Thoracic aorta (tissue), 2 donors: ENCODE measurements at regions not wholly inside any gene's neighbourhood (a gene's known extent, or its start where the extent isn't known, plus 50 kb on each side); places are given as distances from the start of the nearest gene placed in this dataset.

Experiments used
- ATAC-seq: fragments of 150-250 bp; one replicate; pipeline ENCODE4 v1.8.0; 2017; ENCODE audit warnings: low read depth; ENCODE audit not compliant: insufficient number of reproducible peaks, low FRiP score
- DNase-seq: peaks from one replicate; pipeline ENCODE4 v3.0.0-alpha.2; 2020; ENCODE audit warnings: low spot score
- H3K27ac ChIP-seq, 2 donors: fragments of 200-600 bp; sonication (generic); 1 replicate in 1 of 2; 2 replicates in 1 of 2; pipeline ENCODE4 v1.5.1; 2016; ENCODE audit warnings: mild to moderate bottlenecking in 2 of 2, moderate library complexity in 2 of 2
- H3K27me3 ChIP-seq: fragments of 200-600 bp; sonication (generic); replicated peaks from 2 replicates; pipeline ENCODE4 v1.6.0; 2016; ENCODE audit warnings: mild to moderate bottlenecking; ENCODE audit not compliant: insufficient read depth
- H3K36me3 ChIP-seq: fragments of 200-600 bp; sonication (generic); one replicate; pipeline ENCODE4 v1.5.1; 2016
- H3K4me1 ChIP-seq, 2 donors: fragments of 200-600 bp; sonication (generic); 1 replicate in 1 of 2; 2 replicates in 1 of 2; pipeline versions ENCODE4 v1.5.1 to v1.6.0; 2016; ENCODE audit warnings: low read depth in 2 of 2, mild to moderate bottlenecking in 1 of 2; ENCODE audit not compliant: control insufficient read depth in 1 of 2
- H3K4me3 ChIP-seq: fragments of 200-600 bp; sonication (generic); 2 replicates; pipeline ENCODE4 v1.5.1; 2016; ENCODE audit warnings: mild to moderate bottlenecking
- H3K9me3 ChIP-seq: fragments of 200-600 bp; sonication (generic); 2 replicates; pipeline ENCODE4 v1.5.1; 2016
- TF ChIP-seq, protein P1 (sequence below): fragments of 200-600 bp; sonication (generic); IDR thresholded peaks from one replicate; pipeline ENCODE4 v1.5.1; 2019; ENCODE audit warnings: antibody characterized with exemption

DNA sequence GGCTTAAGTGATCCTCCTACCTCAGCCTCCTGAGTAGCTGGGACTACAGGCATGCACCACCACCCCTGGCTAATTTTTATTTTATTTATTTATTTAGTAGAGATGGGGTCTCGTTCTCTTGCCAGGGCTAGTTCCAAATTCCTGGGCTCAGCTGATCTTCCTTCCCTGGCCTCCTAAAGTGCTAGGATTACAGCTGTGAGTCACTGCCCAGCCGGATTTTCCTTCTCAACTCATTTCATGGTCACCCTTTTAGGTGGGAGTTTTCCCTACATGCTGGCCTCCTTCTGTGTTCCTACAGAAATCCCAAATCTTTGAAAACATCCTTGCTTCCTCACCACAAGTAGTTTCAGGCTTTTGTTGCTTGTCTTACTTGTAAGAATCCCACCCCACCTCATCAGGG, 102.1 kb upstream of the SIAH1 start:
- no peak for DNase-seq
- no peaks in the 10 kb centered on the region for H3K27me3 ChIP-seq

DNA sequence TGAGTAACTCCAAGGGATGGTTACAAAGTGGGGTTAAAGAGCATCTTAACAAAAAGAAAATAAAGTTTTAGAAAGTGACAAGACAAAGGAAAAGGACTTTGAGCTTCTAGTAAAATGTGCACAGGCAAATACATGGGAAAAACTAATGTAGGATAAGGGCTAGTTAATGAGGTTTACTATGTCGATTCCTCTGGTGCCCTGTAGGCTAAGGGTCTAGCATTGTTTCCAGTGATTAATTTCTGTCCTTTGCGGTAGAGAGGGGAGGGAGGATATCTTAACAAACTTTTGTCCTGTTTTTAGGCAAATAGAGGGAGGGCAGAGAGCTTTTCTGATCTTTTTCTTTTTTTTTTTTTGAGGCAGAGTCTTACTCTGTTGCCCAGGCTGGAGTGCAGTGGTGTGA, 96.6 kb upstream of the SIAH1 start:
- DNase-seq: no peak
- TF ChIP-seq, protein P1, sequence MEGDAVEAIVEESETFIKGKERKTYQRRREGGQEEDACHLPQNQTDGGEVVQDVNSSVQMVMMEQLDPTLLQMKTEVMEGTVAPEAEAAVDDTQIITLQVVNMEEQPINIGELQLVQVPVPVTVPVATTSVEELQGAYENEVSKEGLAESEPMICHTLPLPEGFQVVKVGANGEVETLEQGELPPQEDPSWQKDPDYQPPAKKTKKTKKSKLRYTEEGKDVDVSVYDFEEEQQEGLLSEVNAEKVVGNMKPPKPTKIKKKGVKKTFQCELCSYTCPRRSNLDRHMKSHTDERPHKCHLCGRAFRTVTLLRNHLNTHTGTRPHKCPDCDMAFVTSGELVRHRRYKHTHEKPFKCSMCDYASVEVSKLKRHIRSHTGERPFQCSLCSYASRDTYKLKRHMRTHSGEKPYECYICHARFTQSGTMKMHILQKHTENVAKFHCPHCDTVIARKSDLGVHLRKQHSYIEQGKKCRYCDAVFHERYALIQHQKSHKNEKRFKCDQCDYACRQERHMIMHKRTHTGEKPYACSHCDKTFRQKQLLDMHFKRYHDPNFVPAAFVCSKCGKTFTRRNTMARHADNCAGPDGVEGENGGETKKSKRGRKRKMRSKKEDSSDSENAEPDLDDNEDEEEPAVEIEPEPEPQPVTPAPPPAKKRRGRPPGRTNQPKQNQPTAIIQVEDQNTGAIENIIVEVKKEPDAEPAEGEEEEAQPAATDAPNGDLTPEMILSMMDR: no peak
- Histone ChIP-seq H3K9me3 (no peaks in the 10 kb centered on the region), H3K27me3 (no peaks in the 10 kb centered on the region), H3K4me1 (peaks cover 3 to 5% of the 10 kb centered on the region in 2 donors), H3K4me3 (no peak overlapping the region), H3K36me3 (no peaks in the 10 kb centered on the region), H3K27ac (no peak overlapping the region)
- ATAC-seq: no peak

More for the DNA sequence above, 102.1 kb upstream of the SIAH1 start:
- TF ChIP-seq, protein P1: no peak
- H3K4me1 ChIP-seq: peaks cover 10 to 15% of the 10 kb centered on the region in 2 donors
- no peaks in the 10 kb centered on the region for H3K9me3 ChIP-seq
- no peak for ATAC-seq
- no peak overlapping the region for H3K4me3 ChIP-seq
- no peak overlapping the region for H3K27ac ChIP-seq
- no peaks in the 10 kb centered on the region for H3K36me3 ChIP-seq

DNA sequence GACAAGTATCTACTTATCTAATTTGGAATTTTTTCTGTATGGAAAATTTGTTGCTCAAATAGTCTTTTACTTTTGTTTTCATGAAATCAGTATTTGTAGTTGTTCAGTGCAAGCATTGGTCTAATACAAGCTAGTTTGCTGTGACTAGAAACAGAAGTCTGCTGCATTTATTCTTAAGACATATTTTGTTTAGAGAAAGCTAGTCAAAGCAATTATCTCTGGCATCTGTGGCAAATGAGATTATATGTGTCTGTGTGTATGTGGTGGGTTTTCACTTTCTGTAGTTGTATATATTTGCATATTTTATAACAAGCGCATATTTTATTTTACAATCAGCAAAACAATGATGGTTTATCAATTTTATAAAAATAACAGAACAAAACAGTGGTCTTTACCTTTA, 96.0 kb upstream of the SIAH1 start:
- ATAC-seq (no peak), DNase-seq (no peak)
- Histone ChIP-seq H3K27me3 (no peaks in the 10 kb centered on the region), H3K4me3 (no peak overlapping the region), H3K9me3 (no peaks in the 10 kb centered on the region), H3K36me3 (no peaks in the 10 kb centered on the region), H3K27ac (no peak overlapping the region), H3K4me1 (peaks cover 3 to 5% of the 10 kb centered on the region in 2 donors)
- TF ChIP-seq, protein P1: no peak

DNA sequence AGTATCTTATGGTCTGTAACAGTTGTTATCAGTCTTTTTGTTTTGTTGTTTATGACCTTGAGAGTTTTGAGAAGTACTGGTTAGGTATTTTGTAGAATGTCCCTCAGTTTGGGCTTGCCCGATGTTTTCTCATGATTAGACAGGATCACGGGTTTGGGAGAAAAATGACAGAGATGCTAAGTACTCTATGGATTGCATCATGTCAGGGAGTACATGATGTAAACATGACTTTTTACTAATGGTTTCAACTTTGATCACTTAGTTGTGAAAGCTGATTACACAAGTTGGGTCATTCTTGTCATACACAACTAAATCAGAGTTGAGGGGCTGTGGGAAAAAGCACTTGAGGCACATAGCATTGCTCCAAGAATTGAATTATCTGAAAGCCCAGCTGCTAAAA, 94.7 kb upstream of the SIAH1 start:
- TF ChIP-seq, protein P1: no peak
- Histone ChIP-seq H3K27me3 (no peaks in the 10 kb centered on the region), H3K27ac (no peak overlapping the region), H3K9me3 (no peaks in the 10 kb centered on the region), H3K36me3 (no peaks in the 10 kb centered on the region), H3K4me3 (no peak overlapping the region), H3K4me1 (peaks cover 3 to 5% of the 10 kb centered on the region in 2 donors)
- ATAC-seq (no peak), DNase-seq (no peak)

DNA sequence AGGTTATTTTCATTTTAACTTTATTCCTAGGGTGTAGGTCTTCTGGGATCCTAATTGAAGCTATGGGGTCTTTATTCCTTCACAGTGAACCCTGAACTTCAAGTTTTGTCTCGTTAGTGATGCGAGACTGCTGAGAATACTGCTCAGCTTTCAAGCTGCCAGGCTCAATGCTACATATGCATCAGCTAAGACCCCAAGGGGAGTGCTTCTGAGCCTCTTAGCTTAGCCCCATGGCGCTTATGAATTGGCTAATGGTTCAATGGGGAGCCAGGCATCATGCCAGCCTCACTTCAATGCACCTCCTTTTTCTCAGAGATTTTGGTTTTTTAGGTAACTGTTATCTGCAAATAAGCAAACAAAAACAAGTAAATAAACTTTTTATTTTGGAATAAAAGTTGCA, 94.1 kb upstream of the SIAH1 start:
- H3K27me3 ChIP-seq: no peaks in the 10 kb centered on the region
- no peaks in the 10 kb centered on the region for H3K9me3 ChIP-seq
- no peaks in the 10 kb centered on the region for H3K36me3 ChIP-seq
- no peak for DNase-seq
- no peak overlapping the region for H3K4me3 ChIP-seq
- ATAC-seq: no peak
- no peak overlapping the region for H3K27ac ChIP-seq
- TF ChIP-seq, protein P1: no peak
- peaks cover 3 to 5% of the 10 kb centered on the region in 2 donors for H3K4me1 ChIP-seq
